Stimulated activated CD4-positive, alpha-beta T cell treated with anti-CD3 and anti-CD28 coated beads, Interleukin-15, amount 100 ng/mL, for 1 hour (primary cell): ENCODE measurements at regions not wholly inside any gene's neighbourhood (a gene's known extent, or its start where the extent isn't known, plus 50 kb on each side); places are given as distances from the start of the nearest gene placed in this dataset.
"Not testable (repeated sequence)": the region's sequence is repeated elsewhere in the genome, so short reads cannot be mapped to it uniquely, and the experiment has no call there.

Experiments
- DNase-seq, 2 donors: peaks; one replicate each; pipeline ENCODE4 v3.0.0-alpha.2; 2020; ENCODE audit warnings: low read depth in 1 of 2, low spot score in 1 of 2

- no peak for DNase-seq
Observed at GRCh38 chr15:69668963-69669362, 216.3 kb downstream of the RPLP1 start.

DNA sequence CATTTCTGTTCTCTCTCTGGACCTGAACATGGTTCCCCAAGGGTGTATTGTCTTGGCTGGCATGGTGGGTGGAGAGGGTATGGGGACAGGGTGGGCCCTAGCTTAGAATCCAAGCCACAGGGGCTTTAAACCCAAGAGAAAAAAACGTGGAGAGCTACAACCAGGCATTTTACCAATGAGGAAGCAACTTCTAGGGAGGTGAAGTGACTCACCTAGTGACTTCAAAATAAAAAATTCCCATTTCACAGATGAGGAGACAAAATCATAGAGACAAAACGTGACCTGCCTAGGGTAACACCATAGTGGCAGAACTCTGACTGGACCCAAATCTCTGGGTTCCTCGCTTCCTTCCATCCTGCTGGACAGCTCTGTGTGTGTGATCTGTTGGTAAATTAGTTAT is 216.8 kb downstream of the RPLP1 start:
- DNase-seq = no peak

DNA sequence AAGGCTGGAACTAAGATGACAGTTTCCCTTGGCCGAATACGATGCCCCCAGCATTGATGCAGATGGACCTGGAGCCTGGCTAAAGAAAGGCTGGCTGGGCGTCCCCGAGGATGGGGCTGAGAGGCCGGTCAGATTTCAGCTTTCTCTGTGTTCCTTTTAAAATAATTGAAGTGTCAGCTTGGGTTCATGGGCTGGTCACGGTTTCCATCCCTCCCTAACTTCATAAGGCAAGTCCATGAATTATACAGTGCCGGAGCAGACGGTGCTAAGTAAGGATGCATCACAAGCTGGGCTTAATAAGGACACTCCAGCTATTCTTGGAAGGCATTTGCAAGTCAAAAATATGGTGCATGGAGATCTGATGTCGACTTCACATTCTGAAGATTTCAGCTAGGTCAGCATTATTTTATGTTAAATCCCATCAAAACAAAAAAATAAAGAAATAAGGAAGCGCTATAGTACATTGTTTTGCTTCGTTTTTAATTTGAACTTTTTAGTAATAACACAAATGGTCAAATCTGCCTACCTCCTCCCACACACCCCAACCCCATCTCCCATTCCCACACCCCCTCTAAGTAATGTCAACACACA is 220.8 kb downstream of the RPLP1 start:
- no peak for DNase-seq

DNA sequence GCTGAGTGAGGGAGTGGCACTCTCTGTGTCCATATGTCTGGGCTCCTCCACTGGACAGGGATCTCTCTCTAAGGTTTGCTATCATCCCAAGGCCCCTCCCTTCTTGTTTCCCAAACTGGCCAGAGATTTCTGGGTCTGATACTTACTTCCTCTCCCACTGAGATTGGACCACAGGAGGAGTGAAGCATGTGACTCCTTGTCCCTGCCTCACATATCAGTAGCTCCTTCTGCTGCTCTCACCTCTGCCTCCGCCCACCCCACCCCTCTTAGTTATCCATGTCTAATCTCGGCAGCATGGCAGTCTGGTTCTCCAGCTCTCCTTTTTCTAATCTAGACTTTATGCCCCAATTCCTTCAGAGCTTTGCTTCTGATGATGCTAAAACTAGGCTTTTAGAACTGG is 223.1 kb downstream of the RPLP1 start:
- no peak for DNase-seq

GRCh38 chr15:69677403-69677802 is 224.8 kb downstream of the RPLP1 start:
- DNase-seq = no peak

- no peak for DNase-seq
Observed at GRCh38 chr15:69679623-69680228, 227.1 kb downstream of the RPLP1 start.

- DNase-seq = not testable (repeated sequence)
Observed at GRCh38 chr15:69684823-69685222, 232.2 kb downstream of the RPLP1 start.

GRCh38 chr15:69685512-69686452 is 233.2 kb downstream of the RPLP1 start:
- DNase-seq = no peak

DNA sequence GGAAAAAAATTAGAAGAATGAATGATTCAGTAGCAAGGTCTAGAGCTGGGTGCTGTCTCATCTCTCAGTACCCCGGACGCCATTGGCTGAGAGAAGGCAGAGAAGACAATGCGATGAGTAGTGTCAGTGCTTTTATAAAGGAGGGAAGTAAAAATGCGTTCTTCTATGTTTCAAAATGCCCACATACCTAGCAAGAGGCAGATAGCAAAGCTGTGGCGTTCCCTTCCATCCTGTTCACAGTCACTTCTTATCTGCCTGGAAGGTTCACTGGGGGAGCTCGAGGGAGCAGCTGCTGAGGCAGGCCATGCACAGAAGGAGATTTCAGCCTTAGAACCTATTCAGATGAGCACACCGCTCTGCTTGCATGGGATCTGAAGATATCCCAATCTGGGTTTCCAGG is 234.0 kb downstream of the RPLP1 start:
- no peak for DNase-seq

- no peak for DNase-seq
Observed at GRCh38 chr15:69689133-69689532, 236.5 kb downstream of the RPLP1 start.

- DNase-seq = no peak
Observed at GRCh38 chr15:69691307-69692015, 238.8 kb downstream of the RPLP1 start.

GRCh38 chr15:69692342-69692741 is 239.7 kb downstream of the RPLP1 start:
- no peak for DNase-seq

DNA sequence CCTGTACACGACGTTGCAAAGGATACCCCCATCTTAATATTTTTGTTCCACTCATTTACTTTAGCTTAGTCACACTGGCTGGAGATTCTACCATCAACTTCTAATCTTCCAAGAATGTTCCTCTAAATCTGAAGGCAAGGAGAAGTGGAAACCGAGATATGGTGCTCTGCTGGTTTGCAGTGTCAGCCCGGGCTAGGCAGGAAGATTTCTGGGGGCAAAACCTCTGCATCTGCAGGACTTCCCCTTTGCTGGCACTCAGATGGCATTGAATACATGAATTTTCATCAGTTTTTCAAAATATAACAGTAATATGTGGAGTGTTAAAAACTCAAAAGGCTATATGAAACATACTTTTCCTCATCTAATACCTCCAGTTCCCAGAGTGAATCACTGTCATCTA is 240.4 kb downstream of the RPLP1 start:
- no peak for DNase-seq

- no peak for DNase-seq
Observed at GRCh38 chr15:69696946-69697345, 244.3 kb downstream of the RPLP1 start.

- no peak for DNase-seq
Observed at GRCh38 chr15:69697916-69698315, 245.3 kb downstream of the RPLP1 start.

GRCh38 chr15:69699096-69699495 is 246.5 kb downstream of the RPLP1 start:
- DNase-seq = no peak

- DNase-seq = no peak
Observed at GRCh38 chr15:69700380-69700779, 247.8 kb downstream of the RPLP1 start.

DNA sequence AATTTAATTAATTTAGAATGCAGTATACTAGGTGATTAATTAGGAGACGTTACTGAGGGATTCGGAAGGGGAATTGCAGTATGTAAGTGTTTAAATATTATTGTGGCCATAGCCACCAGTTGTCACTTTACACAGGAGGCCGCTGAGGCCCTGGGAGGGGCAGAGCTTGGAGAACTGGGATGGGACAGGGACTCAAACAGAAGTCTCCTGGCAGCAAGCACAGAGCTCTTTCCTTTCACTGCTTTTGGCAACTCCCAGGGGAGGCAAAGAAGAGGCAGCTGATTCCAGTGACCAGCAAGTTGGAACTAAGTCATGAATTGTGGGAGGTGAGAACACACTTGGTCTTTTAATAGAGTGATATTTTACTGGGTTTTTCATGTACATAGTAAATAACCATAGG is 248.6 kb downstream of the RPLP1 start:
- DNase-seq = no peak

- DNase-seq = no peak
Observed at GRCh38 chr15:69703532-69704187, 251.0 kb downstream of the RPLP1 start.

DNA sequence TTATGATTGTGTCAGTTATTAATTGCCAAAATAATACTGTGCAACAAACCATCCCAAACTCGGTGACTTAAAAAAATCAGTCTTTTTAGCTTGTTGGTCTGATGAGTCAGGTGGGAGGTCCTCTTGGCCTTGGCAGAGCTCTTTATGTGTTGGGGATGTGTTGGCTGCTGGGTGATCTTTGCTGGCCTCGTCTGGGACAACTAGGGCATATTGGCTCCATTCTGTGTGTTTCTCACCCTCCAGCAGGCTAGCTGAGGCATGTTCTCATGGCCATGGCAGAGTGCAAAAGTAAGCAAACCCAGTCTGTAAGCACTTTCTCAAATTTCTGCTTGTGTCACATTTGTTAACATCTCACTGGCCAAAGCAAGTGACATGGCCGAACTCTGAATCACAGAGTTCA is 251.6 kb downstream of the RPLP1 start:
- no peak for DNase-seq

DNA sequence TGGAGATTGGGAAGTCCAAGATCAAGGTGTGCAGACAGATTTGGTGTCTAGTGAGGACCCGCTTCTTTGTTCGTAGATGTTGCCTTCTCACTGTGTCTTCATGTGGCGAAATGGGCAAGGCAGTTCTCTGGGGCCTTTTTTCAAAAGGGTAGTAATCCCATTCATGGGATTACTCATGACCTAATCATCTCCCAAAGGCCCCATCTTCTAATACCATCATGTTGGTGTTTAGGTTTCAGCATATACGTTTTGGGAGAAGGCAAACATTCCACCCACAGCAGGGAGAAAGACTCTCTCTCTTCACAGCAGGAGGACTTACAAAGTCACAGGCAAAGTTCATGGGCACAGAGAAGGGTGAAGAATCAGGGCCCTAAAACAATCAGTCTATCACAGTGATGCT is 252.1 kb downstream of the RPLP1 start:
- DNase-seq = no peak
